Smooth muscle cell of the brain vasculature (primary cell): ENCODE measurements at regions not wholly inside any gene's neighbourhood (a gene's known extent, or its start where the extent isn't known, plus 50 kb on each side); places are given as distances from the start of the nearest gene placed in this dataset.

Experiments used
- DNase-seq: peaks from one replicate; pipeline ENCODE4 v3.0.0-alpha.2; 2012; ENCODE audit warnings: low read depth, low spot score

DNA sequence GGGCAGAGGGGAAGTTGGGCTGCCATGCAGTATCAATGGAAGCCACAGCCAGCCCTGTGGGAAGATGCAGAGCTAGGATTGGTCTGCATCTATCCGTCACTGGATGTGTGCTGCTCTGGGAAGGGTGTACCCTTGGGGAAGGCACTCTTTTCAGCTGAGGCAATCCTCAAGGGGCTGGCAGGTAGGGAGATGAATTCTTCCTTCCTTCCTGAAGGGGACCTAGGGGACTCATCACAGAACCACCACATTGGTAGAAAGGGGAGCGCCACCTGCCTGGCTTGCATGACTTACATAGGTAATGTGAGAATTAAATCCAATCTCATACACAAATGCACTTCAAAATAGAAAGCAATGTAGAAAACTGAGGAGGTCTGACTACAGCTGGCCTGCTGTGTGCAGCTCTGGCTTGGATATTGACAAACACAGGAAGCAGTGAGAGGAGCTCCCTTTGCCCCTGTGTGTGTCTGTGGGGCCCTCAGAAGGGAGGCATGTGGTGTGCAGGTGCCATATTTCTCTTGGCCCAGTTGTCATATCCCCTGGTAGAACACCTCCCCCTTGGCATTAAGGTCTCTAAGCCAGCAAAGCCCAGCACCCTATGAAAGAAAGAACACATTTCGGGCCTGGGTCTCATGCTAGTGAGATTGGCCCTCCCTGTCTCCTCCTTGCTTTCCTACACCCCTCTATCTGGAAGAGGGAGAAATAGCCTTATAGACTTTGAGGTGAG lies 260.3 kb upstream of the MOCS1 start:
- DNase-seq, result no peak

DNA sequence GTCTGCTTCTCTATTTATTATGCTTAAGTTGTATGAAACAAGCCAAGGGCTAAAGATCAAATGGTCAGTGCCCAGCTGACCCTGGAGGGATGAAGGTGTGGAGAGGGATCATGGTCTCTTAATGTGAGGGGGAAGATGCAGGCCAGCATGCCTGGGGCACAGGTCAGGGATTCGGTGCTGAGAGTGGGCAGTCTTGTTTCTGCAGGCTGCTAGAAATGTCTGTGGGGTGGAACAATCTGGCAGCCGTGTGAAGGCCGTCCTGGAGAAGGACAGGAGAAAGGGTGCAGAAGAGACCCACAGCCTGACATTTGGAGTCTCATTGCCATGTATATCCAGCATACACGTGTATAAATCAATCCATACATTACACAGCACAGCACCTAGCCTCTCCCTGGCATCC lies 258.3 kb upstream of the MOCS1 start:
- DNase-seq, result no peak

DNA sequence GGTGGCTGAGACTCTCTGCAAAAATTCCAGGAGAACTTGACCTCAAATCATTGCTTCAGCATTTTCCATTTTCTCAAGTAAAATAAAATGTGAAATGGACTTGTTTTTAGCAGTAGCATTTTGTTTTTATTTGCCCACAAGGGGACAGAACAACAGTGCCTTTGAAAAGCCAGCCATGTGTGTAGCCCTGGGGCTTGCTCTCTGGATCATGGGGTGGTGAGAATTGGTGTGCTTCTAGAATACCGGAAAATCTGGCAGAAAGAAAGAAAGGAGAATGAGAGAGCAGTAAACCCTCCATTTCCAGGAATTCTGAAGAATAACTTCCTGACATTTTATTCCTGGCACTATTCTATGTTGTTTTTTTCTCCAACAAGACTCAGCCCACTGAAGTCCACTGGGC lies 254.7 kb upstream of the MOCS1 start:
- no peak for DNase-seq

DNA sequence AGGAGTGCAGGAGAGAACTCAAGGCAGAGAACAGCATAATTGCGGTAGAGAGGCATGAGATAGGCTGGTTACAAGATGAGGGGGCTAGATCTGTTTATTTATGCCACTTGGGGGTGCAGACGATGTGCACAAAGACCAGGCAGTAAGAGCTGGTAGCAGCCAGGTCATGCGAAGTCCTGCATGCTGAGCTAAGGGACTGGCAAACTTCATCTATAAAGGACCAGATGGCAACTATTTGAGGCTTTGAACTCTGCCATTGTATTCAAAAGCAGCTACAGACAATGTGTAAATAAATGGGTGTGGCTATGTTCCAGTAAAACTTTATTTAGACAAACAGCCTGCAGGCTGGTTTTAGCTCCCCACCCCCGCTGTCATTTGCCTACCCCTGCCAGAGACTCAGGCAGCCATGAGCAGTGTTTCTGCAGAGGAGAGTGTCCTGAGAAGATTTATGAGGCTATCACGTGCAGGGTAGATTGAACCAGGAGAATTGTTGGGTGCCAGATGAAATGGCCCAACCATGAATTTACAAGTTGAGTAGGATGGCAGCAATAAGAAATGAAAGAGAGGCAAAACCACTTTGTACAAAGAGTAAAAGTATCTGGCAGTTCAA lies 253.4 kb upstream of the MOCS1 start:
- DNase-seq, result no peak

DNA sequence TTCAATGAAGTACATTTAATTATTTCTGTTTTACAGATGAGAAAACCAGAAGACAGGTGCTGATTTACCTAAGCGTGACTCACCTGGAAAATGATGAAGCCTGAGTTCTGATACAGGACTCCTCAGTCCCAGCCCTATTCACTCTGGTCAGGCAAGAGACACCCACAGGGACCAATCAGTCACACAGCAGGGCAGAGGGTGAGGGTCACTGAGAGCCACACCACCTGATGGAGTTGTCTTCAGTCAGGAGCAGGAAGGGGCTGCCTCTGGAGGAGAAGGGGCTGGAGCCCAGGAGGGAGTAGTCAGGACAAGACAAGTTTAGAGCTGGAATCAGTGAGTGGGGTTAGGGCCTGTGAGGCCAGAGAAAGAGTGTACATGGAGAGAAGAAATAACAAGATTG lies 251.2 kb upstream of the MOCS1 start:
- DNase-seq, result no peak

DNA sequence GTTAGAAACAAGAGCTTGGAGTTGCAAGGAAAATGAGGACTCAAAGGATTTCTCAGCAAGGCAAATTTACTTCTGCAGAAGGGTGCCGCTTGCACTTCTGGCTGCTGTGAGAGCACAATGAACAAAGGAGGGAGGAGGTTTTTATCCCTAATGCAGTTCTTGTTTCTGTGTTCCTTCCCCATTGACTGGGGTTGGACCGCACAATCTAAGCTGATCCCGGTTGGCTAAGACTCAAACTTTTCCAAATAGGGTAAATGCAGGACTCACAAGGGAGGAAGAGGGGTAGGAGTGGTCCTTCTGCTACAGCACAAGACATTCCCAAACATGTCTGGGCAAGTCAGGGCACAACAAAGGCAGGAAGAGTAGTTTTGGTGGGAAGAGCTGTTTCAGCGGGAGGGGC lies 249.6 kb upstream of the MOCS1 start:
- DNase-seq, result no peak

DNA sequence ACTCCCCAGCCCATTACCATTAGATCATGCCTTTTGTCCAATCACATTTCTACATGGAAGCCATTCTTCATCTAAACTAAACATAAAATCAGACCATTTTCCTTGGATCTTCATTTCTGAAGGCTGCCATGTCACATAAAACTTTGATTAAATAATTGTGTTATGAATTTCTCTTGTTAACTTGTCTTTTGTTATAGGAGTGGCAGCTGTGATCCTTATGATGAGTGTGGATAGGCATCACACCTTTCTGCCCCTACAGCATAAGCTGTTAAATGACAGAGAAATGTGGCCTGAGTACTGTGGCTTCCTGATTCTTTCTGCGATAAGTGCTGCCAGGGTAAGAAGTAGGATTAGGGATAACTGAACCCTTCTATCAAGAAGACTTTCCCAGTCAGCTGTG lies 247.1 kb upstream of the MOCS1 start:
- no peak for DNase-seq

DNA sequence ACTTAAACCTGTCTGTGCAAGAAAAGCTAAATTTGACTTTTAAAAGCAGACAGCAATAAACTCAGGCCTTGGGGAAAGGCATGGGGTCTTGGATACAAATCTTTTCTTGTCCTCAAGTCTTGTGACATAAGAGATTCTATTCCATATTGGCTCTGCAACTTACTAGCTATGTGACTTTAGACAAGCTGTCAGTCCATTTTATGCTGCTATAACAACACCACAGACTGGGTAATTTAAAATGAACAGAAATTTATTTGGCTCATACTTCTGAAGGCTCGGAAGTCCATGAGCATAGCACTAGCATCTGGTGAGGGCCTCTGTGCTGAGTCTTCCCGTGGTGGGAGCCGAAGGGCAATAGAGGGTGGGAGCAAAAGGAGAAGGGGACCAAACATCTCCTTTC lies 246.0 kb upstream of the MOCS1 start:
- DNase-seq, result no peak

DNA sequence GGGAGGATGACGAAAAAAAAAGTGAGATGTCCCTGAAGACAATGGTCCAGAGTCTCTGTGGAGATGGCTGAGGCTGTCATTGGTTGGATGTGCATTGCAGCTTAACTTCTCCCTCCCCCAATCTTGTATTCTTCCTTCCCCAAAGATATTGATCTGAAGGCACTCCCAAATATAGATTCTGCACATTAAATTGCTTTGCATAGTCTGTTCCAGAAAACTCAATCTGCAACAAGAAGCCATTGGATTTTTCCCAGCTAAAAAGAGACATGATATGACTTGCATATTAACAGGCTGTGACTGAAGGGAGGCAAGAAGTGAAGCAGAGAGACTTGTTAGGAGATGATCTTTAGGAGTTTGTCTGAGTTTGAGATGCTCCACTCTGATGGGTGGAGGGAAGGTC lies 245.2 kb upstream of the MOCS1 start:
- DNase-seq, result no peak

DNA sequence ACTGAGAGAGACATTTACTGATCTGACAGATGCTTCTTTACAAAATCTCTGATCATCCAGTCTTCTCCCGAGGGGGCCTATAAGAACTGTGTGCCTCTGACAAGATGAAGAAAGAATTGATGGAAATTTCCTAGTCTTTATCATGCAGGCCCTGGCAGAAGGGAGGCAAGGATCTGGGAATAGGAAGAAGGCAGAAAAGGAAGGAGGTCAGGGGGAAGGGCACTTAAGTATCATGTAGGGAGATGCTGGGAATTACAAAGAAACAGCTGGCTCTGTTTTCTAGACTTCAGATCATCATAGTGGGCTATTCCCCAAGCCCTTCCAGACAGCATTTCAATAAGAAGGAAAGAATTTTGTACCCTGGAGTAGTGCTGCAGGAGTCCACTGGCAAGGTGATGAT lies 243.3 kb upstream of the MOCS1 start:
- no peak for DNase-seq

DNA sequence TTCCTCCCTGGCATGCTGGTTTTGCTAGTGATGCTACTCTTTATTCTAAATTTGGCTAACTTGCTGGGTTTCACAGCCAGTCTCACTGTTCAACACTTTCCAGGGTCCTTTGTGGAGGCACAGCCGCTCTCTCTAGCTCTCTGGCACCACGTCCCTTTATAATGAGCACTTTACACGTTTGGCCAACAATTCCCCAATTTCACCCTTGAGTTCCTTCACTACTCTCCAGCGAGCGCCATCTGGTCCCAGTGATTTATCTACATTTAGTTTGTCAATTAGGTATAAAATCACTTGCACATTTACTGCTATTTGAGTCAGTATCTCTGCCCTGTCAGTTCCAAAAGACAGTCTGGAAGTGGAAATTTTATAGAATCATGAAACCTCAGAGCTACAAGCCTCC lies 241.9 kb upstream of the MOCS1 start:
- no peak for DNase-seq

DNA sequence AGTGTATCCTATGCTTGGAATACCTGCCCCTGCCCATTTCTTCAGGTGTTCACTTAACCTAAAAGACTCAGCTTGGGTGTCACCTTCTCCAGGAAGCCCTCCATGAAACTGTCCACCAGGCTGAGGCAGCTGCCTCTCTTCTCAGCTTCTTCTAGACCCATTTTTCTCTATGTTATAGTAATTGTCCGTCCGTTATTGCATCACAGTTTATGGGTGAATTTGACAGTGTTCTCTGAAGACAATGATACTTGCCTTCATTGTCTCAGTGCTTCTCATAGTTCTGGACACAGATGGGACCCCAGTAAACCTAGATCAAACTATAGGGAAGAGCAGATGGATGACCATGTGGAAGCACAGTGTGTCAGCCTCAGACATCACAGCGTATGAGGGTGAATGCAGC lies 238.0 kb upstream of the MOCS1 start:
- DNase-seq, result no peak

DNA sequence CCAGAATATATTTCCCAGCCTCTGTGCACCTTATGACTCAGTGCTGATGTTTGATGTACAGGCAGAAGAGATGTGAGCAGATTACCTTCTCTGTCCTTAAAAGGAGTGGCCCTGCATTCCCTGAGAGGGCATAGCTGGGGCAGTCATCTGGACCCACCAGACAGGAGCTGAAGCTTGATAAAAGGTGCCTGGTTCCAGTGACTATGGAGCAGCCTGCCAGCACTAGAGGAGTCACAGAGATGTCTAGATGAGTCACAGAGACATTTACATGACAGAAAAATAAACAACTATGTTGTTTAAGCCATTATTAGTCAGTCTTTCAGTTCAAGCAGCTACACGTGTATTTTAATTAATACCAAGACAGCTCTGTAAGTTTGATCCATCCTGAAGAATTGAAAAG lies 237.1 kb upstream of the MOCS1 start:
- no peak for DNase-seq

DNA sequence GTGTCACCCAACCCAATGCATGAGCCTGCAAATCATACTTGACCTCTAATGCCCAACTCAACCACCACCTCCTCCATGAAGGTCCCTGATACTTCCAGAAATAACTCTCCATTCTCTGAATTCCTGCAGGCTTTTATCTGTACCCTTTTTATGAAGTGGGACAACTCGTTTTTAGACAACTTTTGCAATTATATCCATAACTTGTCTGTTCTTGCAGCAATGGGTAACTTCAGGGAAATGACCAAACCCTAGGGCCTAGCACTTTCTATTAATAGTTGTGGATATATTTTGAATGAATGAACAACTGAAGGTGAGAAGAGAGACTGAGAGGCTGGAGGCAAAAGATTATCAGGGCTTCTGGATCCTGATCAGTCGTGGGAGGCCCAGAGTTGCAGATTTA lies 236.6 kb upstream of the MOCS1 start:
- no peak for DNase-seq

DNA sequence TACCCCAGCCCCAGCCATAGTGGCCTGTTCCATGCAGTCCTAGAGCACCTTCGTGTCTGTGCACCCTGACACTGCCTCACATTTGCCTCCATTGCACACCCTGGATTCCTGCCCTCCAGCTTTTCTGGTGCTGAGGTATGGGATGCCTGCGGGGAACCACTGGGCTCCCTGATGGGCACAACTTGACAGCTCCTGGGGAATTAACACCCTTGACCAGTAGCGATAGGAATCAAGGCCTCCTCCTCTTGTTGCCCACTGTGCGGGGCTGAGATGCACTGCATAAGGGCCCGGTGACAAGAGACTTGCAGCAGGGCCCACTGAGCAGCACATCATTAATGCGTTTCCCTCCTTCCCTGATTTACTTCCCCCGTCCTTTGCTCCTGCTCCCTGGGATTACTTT lies 235.6 kb upstream of the MOCS1 start:
- no peak for DNase-seq

DNA sequence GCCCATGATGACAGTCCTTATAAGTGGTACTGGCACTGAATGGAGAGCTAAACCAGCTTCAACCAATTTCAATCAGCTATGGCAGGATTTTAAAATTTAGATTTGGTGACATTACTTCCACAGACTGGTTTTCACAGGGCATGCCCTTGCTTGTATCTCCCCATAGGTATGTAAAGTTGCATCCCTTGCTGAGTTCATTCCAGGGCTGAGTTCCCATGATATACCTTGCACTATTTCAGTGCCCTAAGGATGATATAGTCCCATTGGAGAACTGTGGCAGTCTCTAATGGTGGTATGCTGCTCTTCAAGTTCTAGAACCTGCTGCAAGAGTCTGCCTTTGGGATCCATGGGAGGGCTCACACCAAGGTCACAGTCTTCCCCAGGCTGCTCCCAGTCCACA lies 232.7 kb upstream of the MOCS1 start:
- DNase-seq, result no peak

DNA sequence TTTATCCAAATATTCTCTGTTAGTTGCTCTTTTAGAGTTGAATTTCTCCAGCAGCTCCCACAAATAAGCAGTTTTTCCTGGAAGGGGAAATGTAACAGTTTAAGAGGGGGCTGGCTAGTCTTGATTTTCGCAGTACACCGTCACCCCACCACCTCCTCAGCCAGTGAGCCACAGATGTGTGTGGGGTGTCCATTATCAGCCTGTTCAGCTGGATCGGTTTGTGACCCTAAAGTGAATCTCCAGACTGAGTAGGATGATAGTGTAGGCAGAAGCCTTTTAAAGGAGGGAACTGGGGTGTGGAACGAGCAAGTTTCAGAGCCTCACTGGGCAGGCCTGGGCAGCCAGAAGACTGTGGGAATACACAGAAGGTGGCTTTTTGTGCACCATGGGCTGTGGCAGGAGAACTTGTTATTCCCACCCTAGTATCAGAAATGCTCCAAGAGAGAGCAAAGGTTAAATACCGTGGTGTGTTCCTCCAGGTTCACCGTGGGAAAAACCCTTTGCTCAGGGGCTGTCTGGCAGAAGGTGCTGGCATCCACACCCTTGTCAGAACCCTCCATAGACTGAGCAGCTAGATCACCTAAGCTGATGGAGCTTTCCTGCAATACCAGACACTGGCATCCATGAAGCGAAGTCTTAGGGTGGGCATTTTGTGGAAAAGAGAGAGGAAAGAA lies 230.9 kb upstream of the MOCS1 start:
- no peak for DNase-seq

DNA sequence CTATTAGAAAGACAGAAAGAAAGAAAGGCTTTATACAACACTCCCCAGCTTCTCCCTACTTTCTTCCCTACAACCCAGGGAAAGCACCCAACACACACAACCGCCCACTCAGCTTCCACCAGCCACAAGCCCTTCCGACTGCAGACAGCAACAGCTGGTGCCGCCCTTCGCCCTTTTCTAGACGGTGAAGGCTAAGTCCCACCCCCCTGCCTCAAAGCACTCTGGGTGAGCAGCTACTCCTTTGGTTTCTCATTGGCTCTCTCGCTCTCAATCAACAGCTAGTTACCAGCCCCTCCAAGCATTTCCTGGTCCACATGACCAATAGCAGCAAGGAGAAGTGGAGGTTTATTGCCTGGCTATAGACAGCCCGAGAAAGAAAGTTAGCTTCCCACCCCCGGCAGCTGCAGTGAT lies 230.1 kb upstream of the MOCS1 start:
- no peak for DNase-seq

DNA sequence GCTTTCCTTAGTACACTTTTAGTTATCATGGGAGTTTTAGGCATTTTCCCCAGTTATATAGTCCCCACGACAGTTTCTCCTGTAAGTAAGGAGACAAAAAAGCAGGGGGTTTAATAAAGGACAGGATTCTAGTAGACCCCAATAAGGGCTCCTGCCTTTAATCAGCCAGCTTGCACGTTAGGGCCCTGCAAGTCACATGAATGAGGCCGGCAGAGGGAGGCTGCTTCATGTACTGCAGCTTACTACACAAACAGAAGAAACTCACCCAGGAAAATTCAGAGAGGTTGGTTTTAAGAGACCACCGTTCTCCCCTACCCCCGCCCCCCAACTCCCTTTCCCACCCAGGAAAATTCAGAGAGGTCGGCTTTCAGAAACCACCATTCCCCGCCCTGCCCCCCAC lies 229.7 kb upstream of the MOCS1 start:
- no peak for DNase-seq

DNA sequence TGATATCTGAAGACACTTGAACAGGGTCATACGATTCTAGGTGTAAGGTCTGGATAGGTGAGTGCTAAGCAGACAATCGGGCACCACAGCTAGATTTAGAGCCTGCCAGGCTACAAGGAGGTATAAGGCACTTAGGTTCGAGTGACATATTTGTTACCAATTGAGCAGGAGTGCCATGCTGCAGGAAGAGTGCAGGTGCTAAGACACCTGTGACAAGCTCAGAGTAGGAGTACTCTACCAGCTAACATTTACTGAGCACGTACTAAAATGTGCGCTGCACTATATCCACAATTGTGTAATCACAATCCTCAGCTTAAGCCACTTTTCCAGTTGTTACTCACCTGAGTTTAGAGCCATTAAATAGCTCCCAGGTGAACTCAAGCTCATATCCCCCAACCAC lies 227.8 kb upstream of the MOCS1 start:
- no peak for DNase-seq

DNA sequence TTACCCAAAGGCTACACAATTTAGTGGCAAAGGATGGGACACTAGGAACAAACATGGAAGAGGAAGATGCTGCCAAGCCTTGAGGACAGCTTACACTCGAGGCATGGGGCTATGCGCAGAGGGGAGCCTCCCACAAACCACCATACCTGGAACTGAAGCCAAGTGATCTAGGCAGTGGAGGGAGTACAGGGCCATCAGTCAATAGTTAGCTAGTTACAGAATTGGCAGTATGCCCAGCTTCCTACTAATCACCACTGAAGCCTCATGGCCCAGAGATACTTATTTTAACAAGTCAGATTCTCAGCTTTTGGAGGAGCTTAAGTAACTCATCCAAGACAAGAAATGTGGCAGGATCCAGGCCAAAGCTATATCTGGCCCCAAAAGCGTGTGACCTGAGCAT lies 226.6 kb upstream of the MOCS1 start:
- no peak for DNase-seq

DNA sequence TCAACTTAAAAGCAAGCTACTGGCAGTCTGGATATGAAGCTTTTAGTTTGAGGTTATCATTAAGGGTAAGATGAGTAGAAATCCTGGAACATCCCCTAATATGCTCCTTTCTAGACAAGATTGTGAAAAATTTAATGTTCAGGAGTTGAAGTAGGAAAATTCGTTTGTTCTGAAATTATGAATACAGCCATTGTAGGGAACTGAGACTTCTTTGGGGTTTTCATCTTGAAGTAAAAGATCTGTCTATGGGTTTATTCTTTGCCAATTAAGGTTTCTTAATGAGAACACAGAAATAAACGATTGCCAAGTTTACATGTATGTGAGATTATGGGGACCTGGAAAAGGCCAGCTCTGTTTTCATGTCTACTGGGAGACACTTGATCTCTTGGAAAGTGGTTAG lies 225.6 kb upstream of the MOCS1 start:
- DNase-seq, result no peak

DNA sequence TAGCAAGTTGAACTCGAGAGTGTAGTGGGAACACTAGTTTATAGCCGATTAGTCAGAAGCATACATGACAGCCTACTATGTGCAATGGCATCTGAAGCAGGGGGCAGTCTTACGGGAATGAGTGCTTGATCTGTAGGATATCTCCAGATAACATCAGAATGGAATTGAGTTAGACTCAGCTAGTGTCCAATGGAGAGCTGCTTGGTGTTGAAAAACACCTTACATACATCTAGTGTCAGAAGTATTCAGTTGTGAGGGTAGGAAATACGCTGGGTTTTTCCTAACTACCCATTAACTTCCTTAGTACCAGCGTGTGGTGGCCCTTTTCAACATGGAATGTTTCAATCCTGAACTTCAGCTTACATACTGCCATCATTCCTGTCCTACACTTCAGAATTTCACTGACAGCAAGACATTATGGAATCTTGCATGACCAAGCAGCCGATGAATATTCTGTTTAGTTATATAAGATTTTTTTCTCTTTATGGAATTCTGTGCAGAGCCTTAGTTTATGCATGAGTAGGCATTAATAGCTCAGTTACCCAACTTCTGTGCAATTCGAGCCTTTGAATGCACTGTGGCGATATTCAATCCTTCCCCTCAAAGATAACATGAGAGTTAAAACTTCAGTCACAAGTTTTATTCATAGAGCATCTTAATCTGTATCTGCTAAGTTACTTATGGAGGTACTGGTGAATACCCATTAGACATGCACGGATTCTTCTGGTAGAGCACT lies 218.6 kb upstream of the MOCS1 start:
- no peak for DNase-seq
